HG02973 (cell line): ENCODE measurements at regions not wholly inside any gene's neighbourhood (a gene's known extent, or its start where the extent isn't known, plus 50 kb on each side); places are given as distances from the start of the nearest gene placed in this dataset.

ENCODE experiments used
- ATAC-seq: cut with Tn5 transposase; IDR thresholded peaks from one replicate; pipeline ENCODE4 v1.9.1; 2021; ENCODE audit warnings: moderate library complexity; ENCODE audit not compliant: unreplicated experiment

GRCh38 chr2:156695020-156695419 is 258.8 kb downstream of the GPD2 start:
- no peak for ATAC-seq

- ATAC-seq: no peak
These were observed 259.4 kb downstream of the GPD2 start for GRCh38 chr2:156695595-156695994.

GRCh38 chr2:156697906-156698305 is 261.7 kb downstream of the GPD2 start:
- no peak for ATAC-seq

GRCh38 chr2:156700681-156701080 is 264.5 kb downstream of the GPD2 start:
- no peak for ATAC-seq

- no peak for ATAC-seq
These were observed 266.4 kb downstream of the GPD2 start for GRCh38 chr2:156702541-156702940.

GRCh38 chr2:156703642-156704041 is 267.5 kb downstream of the GPD2 start:
- ATAC-seq: no peak

- ATAC-seq: no peak
These were observed 268.0 kb downstream of the GPD2 start for GRCh38 chr2:156704132-156704531.

- no peak for ATAC-seq
These were observed 268.4 kb downstream of the GPD2 start for GRCh38 chr2:156704617-156705016.

- ATAC-seq: no peak
These were observed 270.4 kb downstream of the GPD2 start for GRCh38 chr2:156706576-156706975.

GRCh38 chr2:156708051-156708450 is 271.9 kb downstream of the GPD2 start:
- ATAC-seq: no peak

- ATAC-seq: no peak
These were observed 272.9 kb downstream of the GPD2 start for GRCh38 chr2:156709091-156709490.

- ATAC-seq: no peak
These were observed 282.9 kb downstream of the GPD2 start for GRCh38 chr2:156719036-156719435.

- no peak for ATAC-seq
These were observed 291.7 kb downstream of the GPD2 start for GRCh38 chr2:156727867-156728266.

GRCh38 chr2:156728328-156728727 is 292.1 kb downstream of the GPD2 start:
- ATAC-seq: no peak

GRCh38 chr2:156731506-156731905 is 295.3 kb downstream of the GPD2 start:
- no peak for ATAC-seq

GRCh38 chr2:156736950-156737349 is 300.8 kb downstream of the GPD2 start:
- no peak for ATAC-seq

GRCh38 chr2:156739301-156739700 is 303.1 kb downstream of the GPD2 start:
- no peak for ATAC-seq

GRCh38 chr2:156745619-156746018 is 309.4 kb downstream of the GPD2 start:
- no peak for ATAC-seq

GRCh38 chr2:156748221-156748620 is 312.0 kb downstream of the GPD2 start:
- no peak for ATAC-seq

- ATAC-seq: no peak
These were observed 315.9 kb downstream of the GPD2 start for GRCh38 chr2:156752042-156752441.

- no peak for ATAC-seq
These were observed 317.6 kb downstream of the GPD2 start for GRCh38 chr2:156753766-156754165.

GRCh38 chr2:156756516-156756915 is 320.3 kb downstream of the GPD2 start:
- ATAC-seq: no peak

- no peak for ATAC-seq
These were observed 327.0 kb downstream of the GPD2 start for GRCh38 chr2:156763174-156763573.

- no peak for ATAC-seq
These were observed 328.9 kb downstream of the GPD2 start for GRCh38 chr2:156765043-156765442.
